ENCODE measurements at regions not wholly inside any gene's neighbourhood (a gene's known extent, or its start where the extent isn't known, plus 50 kb on each side); places are given as distances from the start of the nearest gene placed in this dataset.

GRCh38 chr13:58827904-58828303 lies 1196.4 kb downstream of the PCDH17 start:
- DNase-seq (ENCODE audit: insufficient read length, low spot score) (no peak), FAIRE-seq (no peak)
- TF ChIP-seq POU2F2 (IDR thresholded peaks at IDR 0.05; ENCODE audit: low read depth, low read length) = no peak
- TF ChIP-seq POLR2A (IDR thresholded peaks at IDR 0.05; ENCODE audit: low read depth, low read length) = no peak
- no peak for TF ChIP-seq PAX5 (IDR thresholded peaks at IDR 0.05; ENCODE audit: insufficient read depth, low read length, severe bottlenecking)
- TF ChIP-seq TAF1 (IDR thresholded peaks at IDR 0.05; ENCODE audit: low read depth, low read length) = no peak
- TF ChIP-seq SPI1 (IDR thresholded peaks at IDR 0.05; ENCODE audit: low read depth, low read length) = no peak
- TF ChIP-seq POLR2AphosphoS5 (IDR thresholded peaks at IDR 0.05; ENCODE audit: low read depth, low read length) = no peak

- FAIRE-seq = no peak
- no peak for DNase-seq (ENCODE audit: insufficient read length, low spot score)
- TF ChIP-seq POU2F2 (IDR thresholded peaks at IDR 0.05; ENCODE audit: low read depth, low read length) (no peak), POLR2AphosphoS5 (IDR thresholded peaks at IDR 0.05; ENCODE audit: low read depth, low read length) (no peak), PAX5 (IDR thresholded peaks at IDR 0.05; ENCODE audit: insufficient read depth, low read length, severe bottlenecking) (no peak), SPI1 (IDR thresholded peaks at IDR 0.05; ENCODE audit: low read depth, low read length) (no peak), POLR2A (IDR thresholded peaks at IDR 0.05; ENCODE audit: low read depth, low read length) (no peak), TAF1 (IDR thresholded peaks at IDR 0.05; ENCODE audit: low read depth, low read length) (no peak)
Observed at GRCh38 chr13:58830841-58831240, 1199.3 kb downstream of the PCDH17 start.

- TF ChIP-seq PAX5 (IDR thresholded peaks at IDR 0.05; ENCODE audit: insufficient read depth, low read length, severe bottlenecking) (no peak), SPI1 (IDR thresholded peaks at IDR 0.05; ENCODE audit: low read depth, low read length) (no peak), TAF1 (IDR thresholded peaks at IDR 0.05; ENCODE audit: low read depth, low read length) (no peak), POLR2A (IDR thresholded peaks at IDR 0.05; ENCODE audit: low read depth, low read length) (no peak), POLR2AphosphoS5 (IDR thresholded peaks at IDR 0.05; ENCODE audit: low read depth, low read length) (no peak), POU2F2 (IDR thresholded peaks at IDR 0.05; ENCODE audit: low read depth, low read length) (no peak)
- no peak for DNase-seq (ENCODE audit: insufficient read length, low spot score)
- no peak for FAIRE-seq
Observed at GRCh38 chr13:58838615-58839014, 1207.1 kb downstream of the PCDH17 start.

GRCh38 chr13:58843071-58843470 lies 1211.5 kb downstream of the PCDH17 start:
- DNase-seq (ENCODE audit: insufficient read length, low spot score) (no peak), FAIRE-seq (no peak)
- TF ChIP-seq POU2F2 (IDR thresholded peaks at IDR 0.05; ENCODE audit: low read depth, low read length) (no peak), POLR2AphosphoS5 (IDR thresholded peaks at IDR 0.05; ENCODE audit: low read depth, low read length) (no peak), POLR2A (IDR thresholded peaks at IDR 0.05; ENCODE audit: low read depth, low read length) (no peak), PAX5 (IDR thresholded peaks at IDR 0.05; ENCODE audit: insufficient read depth, low read length, severe bottlenecking) (no peak), SPI1 (IDR thresholded peaks at IDR 0.05; ENCODE audit: low read depth, low read length) (no peak), TAF1 (IDR thresholded peaks at IDR 0.05; ENCODE audit: low read depth, low read length) (no peak)

DNA sequence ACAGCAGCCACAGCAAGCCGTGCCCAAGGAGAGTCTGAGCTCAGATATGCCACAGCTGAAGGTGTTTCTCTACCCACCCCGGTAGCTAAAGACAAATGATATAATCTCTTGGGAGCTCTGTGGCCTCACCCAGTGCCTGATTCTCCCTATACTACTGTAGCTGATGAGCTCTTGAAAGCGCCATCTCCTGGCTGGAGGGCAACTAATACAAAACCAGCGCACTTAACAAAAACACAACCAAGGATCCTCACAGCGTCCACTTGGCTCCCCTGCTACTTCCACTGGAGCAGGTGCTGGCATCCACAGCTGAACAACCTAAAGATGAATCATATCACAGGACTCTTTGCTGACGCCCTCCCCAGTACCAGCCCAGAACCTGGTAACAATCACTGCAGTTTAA lies 1212.0 kb downstream of the PCDH17 start:
- DNase-seq (ENCODE audit: insufficient read length, low spot score) (no peak), FAIRE-seq (no peak)
- TF ChIP-seq POLR2A (IDR thresholded peaks at IDR 0.05; ENCODE audit: low read depth, low read length) (no peak), TAF1 (IDR thresholded peaks at IDR 0.05; ENCODE audit: low read depth, low read length) (no peak), POLR2AphosphoS5 (IDR thresholded peaks at IDR 0.05; ENCODE audit: low read depth, low read length) (no peak), POU2F2 (IDR thresholded peaks at IDR 0.05; ENCODE audit: low read depth, low read length) (no peak), PAX5 (IDR thresholded peaks at IDR 0.05; ENCODE audit: insufficient read depth, low read length, severe bottlenecking) (no peak), SPI1 (IDR thresholded peaks at IDR 0.05; ENCODE audit: low read depth, low read length) (no peak)

DNA sequence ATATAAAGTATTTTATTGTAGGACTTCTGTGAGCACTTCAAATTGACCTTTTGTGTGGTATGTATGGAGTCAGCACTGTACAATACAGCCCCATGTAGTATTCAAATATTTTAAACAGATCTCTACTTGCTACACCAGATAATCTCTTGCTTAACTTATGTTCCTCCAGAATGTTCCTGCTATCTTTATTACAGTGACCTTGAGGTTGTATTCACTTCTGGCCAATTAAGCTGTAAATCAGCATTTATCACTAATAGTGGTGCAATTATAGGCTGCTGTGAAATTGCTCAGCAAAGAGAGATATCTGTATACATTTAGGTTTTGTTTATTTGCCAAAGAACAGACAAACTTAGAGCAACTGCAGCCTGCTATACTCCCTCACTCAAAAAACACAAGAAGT lies 1218.6 kb downstream of the PCDH17 start:
- no peak for TF ChIP-seq POLR2A (IDR thresholded peaks at IDR 0.05; ENCODE audit: low read depth, low read length)
- TF ChIP-seq PAX5 (IDR thresholded peaks at IDR 0.05; ENCODE audit: insufficient read depth, low read length, severe bottlenecking) = no peak
- no peak for TF ChIP-seq TAF1 (IDR thresholded peaks at IDR 0.05; ENCODE audit: low read depth, low read length)
- no peak for FAIRE-seq
- no peak for DNase-seq (ENCODE audit: insufficient read length, low spot score)

- no peak for DNase-seq (ENCODE audit: insufficient read length, low spot score)
- TF ChIP-seq TAF1 (IDR thresholded peaks at IDR 0.05; ENCODE audit: low read depth, low read length) (no peak), POU2F2 (IDR thresholded peaks at IDR 0.05; ENCODE audit: low read depth, low read length) (no peak), SPI1 (IDR thresholded peaks at IDR 0.05; ENCODE audit: low read depth, low read length) (no peak), POLR2A (IDR thresholded peaks at IDR 0.05; ENCODE audit: low read depth, low read length) (no peak), PAX5 (IDR thresholded peaks at IDR 0.05; ENCODE audit: insufficient read depth, low read length, severe bottlenecking) (no peak), POLR2AphosphoS5 (IDR thresholded peaks at IDR 0.05; ENCODE audit: low read depth, low read length) (no peak)
- no peak for FAIRE-seq
Observed at GRCh38 chr13:58852076-58852475, 1220.5 kb downstream of the PCDH17 start.

- no peak for TF ChIP-seq POLR2A (IDR thresholded peaks at IDR 0.05; ENCODE audit: low read depth, low read length)
- no peak for TF ChIP-seq PAX5 (IDR thresholded peaks at IDR 0.05; ENCODE audit: insufficient read depth, low read length, severe bottlenecking)
- TF ChIP-seq TAF1 (IDR thresholded peaks at IDR 0.05; ENCODE audit: low read depth, low read length) = no peak
- TF ChIP-seq POU2F2 (IDR thresholded peaks at IDR 0.05; ENCODE audit: low read depth, low read length) = no peak
- no peak for DNase-seq (ENCODE audit: insufficient read length, low spot score)
- no peak for FAIRE-seq
Observed at GRCh38 chr13:58855283-58855682, 1223.7 kb downstream of the PCDH17 start.

DNA sequence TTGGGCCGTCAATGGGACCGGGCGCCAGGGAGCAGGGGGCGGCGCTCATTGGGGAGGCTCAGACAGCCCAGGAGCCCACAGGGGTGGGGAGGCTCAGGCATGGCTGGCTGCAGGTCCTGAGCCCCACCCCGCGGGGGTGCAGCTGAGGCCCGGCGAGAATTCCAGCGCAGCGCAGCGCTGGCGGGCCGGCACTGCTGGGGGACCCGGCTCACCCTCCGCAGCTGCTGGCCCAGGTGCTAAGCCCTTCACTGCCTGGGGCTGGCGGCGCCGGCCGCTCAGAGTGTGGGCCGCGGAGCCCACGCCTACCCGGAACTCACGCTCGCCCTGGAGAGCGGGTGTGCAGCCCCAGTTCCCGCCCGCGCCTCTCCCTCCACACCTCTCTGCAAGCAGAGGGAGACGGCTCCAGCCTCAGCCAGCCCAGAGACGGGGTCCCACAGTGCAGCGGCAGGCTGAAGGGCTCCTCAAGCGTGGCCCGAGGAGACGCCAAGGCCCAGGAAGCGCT lies 1227.4 kb downstream of the PCDH17 start:
- TF ChIP-seq SPI1 (IDR thresholded peaks at IDR 0.05; ENCODE audit: low read depth, low read length) (no peak), POLR2AphosphoS5 (IDR thresholded peaks at IDR 0.05; ENCODE audit: low read depth, low read length) (no peak), POLR2A (IDR thresholded peaks at IDR 0.05; ENCODE audit: low read depth, low read length) (no peak), PAX5 (IDR thresholded peaks at IDR 0.05; ENCODE audit: insufficient read depth, low read length, severe bottlenecking) (no peak), POU2F2 (IDR thresholded peaks at IDR 0.05; ENCODE audit: low read depth, low read length) (no peak), TAF1 (IDR thresholded peaks at IDR 0.05; ENCODE audit: low read depth, low read length) (no peak)
- FAIRE-seq = no peak
- no peak for DNase-seq (ENCODE audit: insufficient read length, low spot score)

GRCh38 chr13:58865286-58865685 lies 1233.7 kb downstream of the PCDH17 start:
- DNase-seq (ENCODE audit: insufficient read length, low spot score) = no peak
- no peak for TF ChIP-seq PAX5 (IDR thresholded peaks at IDR 0.05; ENCODE audit: insufficient read depth, low read length, severe bottlenecking)
- TF ChIP-seq POLR2AphosphoS5 (IDR thresholded peaks at IDR 0.05; ENCODE audit: low read depth, low read length) = no peak
- no peak for TF ChIP-seq SPI1 (IDR thresholded peaks at IDR 0.05; ENCODE audit: low read depth, low read length)
- TF ChIP-seq POU2F2 (IDR thresholded peaks at IDR 0.05; ENCODE audit: low read depth, low read length) = no peak
- TF ChIP-seq TAF1 (IDR thresholded peaks at IDR 0.05; ENCODE audit: low read depth, low read length) = no peak
- TF ChIP-seq POLR2A (IDR thresholded peaks at IDR 0.05; ENCODE audit: low read depth, low read length) = no peak
- no peak for FAIRE-seq

Measured in GM12891 (cell line).